ENCODE measurements at regions not wholly inside any gene's neighbourhood (a gene's known extent, or its start where the extent isn't known, plus 50 kb on each side); places are given as distances from the start of the nearest gene placed in this dataset.

DNA sequence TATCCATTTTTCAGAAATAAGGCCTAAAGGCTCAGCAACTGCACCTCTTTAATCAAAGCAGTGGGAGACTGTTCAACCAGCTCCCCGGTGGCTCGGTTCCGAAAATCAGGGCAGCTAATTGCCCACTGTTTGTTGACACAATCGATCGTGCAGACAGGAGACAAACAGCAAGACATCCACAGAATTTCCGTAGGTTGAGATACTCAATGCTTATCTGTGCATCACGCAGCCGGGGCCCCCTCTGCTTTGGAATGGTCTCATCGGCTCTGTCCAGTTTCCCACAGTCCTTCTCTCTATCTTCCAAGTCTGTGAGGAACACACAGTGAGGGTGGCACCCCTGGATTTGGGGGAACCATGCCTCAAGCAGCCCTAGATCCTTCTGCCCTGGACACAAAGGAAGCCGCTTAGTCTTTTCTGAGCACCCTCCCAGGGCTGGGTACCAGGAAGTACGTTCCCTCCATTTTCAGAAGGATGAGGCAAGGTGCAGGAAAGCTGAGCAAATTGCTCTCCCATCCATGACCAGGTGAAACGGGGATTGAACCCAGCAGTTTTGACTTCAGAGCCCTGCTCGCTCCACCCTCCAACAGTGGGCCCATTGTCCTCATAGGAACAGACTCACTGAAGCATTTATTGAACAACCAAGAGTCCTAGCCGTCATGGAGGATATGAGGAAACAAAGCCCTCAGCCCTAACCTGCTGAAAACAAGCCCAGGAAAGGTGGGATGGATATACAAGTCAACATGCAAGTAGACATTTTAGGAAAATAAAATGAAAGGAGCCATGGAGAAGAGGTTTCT is 70.7 kb downstream of the C16orf95 start:
- no peak overlapping the region for H3K4me3 ChIP-seq
- DNase-seq: no peak
- WGBS, 3 donors: 79 to 85% (median 83%) methylated on average over 14 of the region's 14 CpGs
- H3K4me1 ChIP-seq: peaks cover 5% of the 10 kb centered on the region
- H3K36me3 ChIP-seq (ENCODE audit: insufficient read depth in 1 of 2, low read depth in 1 of 2): no peaks in the 10 kb centered on the region
- intact Hi-C loops (cut with DNase I): no loop called here
- TF ChIP-seq, protein P1, sequence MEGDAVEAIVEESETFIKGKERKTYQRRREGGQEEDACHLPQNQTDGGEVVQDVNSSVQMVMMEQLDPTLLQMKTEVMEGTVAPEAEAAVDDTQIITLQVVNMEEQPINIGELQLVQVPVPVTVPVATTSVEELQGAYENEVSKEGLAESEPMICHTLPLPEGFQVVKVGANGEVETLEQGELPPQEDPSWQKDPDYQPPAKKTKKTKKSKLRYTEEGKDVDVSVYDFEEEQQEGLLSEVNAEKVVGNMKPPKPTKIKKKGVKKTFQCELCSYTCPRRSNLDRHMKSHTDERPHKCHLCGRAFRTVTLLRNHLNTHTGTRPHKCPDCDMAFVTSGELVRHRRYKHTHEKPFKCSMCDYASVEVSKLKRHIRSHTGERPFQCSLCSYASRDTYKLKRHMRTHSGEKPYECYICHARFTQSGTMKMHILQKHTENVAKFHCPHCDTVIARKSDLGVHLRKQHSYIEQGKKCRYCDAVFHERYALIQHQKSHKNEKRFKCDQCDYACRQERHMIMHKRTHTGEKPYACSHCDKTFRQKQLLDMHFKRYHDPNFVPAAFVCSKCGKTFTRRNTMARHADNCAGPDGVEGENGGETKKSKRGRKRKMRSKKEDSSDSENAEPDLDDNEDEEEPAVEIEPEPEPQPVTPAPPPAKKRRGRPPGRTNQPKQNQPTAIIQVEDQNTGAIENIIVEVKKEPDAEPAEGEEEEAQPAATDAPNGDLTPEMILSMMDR (IDR thresholded peaks at IDR 0.05): no peak
- H3K27me3 ChIP-seq (ENCODE audit: insufficient read depth in 3 of 3, low read length in 2 of 3): no peaks in the 10 kb centered on the region
- H3K27ac ChIP-seq: no peak overlapping the region
- no peak for ATAC-seq
- no peaks in the 10 kb centered on the region for H3K9me3 ChIP-seq

DNA sequence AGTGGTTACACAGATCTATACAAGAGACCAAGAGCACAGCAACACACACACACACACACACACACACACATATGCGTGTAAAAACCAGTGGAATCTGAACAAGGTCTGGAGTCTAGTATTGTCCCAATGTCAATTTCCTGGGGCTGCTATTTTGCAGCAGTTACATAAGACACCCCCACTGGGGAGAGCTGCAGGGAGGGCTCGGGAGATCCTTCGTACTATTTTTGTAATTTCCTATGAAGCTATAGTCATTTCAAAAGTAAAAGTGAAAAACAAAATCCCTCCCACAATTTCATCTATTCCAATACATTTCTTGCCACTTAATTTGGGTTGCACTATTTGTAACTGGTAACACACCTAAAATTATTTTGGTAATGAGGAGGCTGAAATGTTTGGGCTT is 68.5 kb downstream of the C16orf95 start:
- 63 to 74% (median 69%) methylated on average over 3 of the region's 3 CpGs for WGBS, 3 donors

DNA sequence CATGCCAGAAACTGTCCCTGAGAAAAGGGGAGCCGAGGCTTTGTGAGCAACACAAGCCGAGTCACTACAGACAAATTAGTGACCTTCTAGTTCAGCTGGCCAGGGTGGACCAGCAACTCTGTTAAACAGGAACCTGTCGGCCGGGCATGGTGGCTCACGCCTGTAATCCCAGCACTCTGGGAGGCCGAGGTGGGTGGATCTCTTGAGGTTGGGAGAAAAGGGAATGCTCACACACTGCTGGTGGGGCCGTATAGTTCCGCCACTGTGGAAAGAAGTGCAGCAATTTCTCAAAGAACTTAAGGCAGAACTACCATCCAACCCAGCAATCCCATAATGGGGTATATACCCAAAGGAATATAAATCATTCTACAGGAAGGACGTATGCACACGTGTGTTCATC is 67.8 kb downstream of the C16orf95 start:
- TF ChIP-seq, protein P1 (IDR thresholded peaks at IDR 0.05): no peak
- 89 to 92% (median 91%) methylated on average over 10 of the region's 10 CpGs for WGBS, 3 donors
- intact Hi-C loops (cut with DNase I): no loop called here
- Histone ChIP-seq H3K36me3 (ENCODE audit: insufficient read depth in 1 of 2, low read depth in 1 of 2) (no peaks in the 10 kb centered on the region), H3K27ac (no peak overlapping the region), H3K4me3 (no peak overlapping the region), H3K4me1 (peaks cover 5% of the 10 kb centered on the region), H3K9me3 (no peaks in the 10 kb centered on the region), H3K27me3 (ENCODE audit: insufficient read depth in 3 of 3, low read length in 2 of 3) (no peaks in the 10 kb centered on the region)
- ATAC-seq: no peak
- no peak for DNase-seq

More for the DNA sequence above, 68.5 kb downstream of the C16orf95 start:
- ATAC-seq: no peak
- Histone ChIP-seq H3K4me3 (no peak overlapping the region), H3K9me3 (no peaks in the 10 kb centered on the region), H3K27me3 (ENCODE audit: insufficient read depth in 3 of 3, low read length in 2 of 3) (no peaks in the 10 kb centered on the region), H3K4me1 (peaks cover 5% of the 10 kb centered on the region), H3K36me3 (ENCODE audit: insufficient read depth in 1 of 2, low read depth in 1 of 2) (no peaks in the 10 kb centered on the region), H3K27ac (no peak overlapping the region)
- intact Hi-C loops (cut with DNase I): no loop called here
- TF ChIP-seq, protein P1 (IDR thresholded peaks at IDR 0.05): no peak
- no peak for DNase-seq

DNA sequence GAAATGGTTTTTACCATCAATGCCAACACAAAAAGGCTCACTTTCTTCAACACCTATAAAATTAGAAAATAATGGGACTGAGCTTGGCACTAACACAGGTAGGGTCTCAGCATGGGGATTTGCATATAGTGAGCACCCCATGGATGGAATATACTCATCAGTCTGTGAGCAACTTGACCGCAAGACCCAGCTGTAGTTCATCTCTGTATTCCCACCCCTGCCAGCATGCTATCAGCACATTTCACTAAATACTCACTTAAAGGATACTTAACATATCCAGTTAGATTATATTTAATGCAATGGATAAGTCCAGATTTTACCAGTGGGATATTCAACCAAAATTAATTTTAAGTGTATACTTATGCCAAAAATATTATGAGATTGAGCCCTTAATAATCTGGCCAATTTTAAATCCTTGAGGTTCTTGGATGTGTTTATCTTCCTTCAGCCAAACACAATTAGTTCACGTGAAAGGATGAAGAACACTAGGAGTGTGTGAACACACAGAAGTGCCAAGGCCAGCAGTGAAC is 66.7 kb downstream of the C16orf95 start:
- ATAC-seq (no peak), DNase-seq (no peak)
- H3K4me1 ChIP-seq: peaks cover 5% of the 10 kb centered on the region
- intact Hi-C loops (cut with DNase I): no loop called here
- 81 to 84% (median 81%) methylated on average over 2 of the region's 2 CpGs for whole genome bisulfite sequencing, 3 donors
- no peak overlapping the region for H3K27ac ChIP-seq
- no peaks in the 10 kb centered on the region for H3K27me3 ChIP-seq (ENCODE audit: insufficient read depth in 3 of 3, low read length in 2 of 3)
- no peaks in the 10 kb centered on the region for H3K36me3 ChIP-seq (ENCODE audit: insufficient read depth in 1 of 2, low read depth in 1 of 2)
- TF ChIP-seq, protein P1 (IDR thresholded peaks at IDR 0.05): no peak
- H3K4me3 ChIP-seq: no peak overlapping the region
- no peaks in the 10 kb centered on the region for H3K9me3 ChIP-seq

All from psoas muscle (tissue), 7 donors.